Chondrocyte (in vitro differentiated cells): ENCODE measurements at regions not wholly inside any gene's neighbourhood (a gene's known extent, or its start where the extent isn't known, plus 50 kb on each side); places are given as distances from the start of the nearest gene placed in this dataset.

Source experiments
- DNase-seq: peaks from one replicate; pipeline ENCODE4 v3.0.0; 2021; ENCODE audit warnings: mixed read lengths, low spot score
- H3K27ac Mint-ChIP-seq: one replicate; pipeline ENCODE4 v1.8.0; 2021; ENCODE audit warnings: mild to moderate bottlenecking, moderate library complexity, mixed read lengths; ENCODE audit not compliant: unreplicated experiment
- H3K27me3 Mint-ChIP-seq: 2 replicates; pipeline ENCODE4 v1.8.0; 2021; ENCODE audit warnings: low read depth, mixed read lengths
- H3K36me3 Mint-ChIP-seq: 2 replicates; pipeline ENCODE4 v1.8.0; 2021; ENCODE audit warnings: low read depth, mixed read lengths
- H3K4me1 Mint-ChIP-seq: 2 replicates; pipeline ENCODE4 v1.8.0; 2021; ENCODE audit warnings: low read depth, mild to moderate bottlenecking, mixed read lengths
- H3K4me3 Mint-ChIP-seq: one replicate; pipeline ENCODE4 v1.8.0; 2021; ENCODE audit warnings: mild to moderate bottlenecking, moderate library complexity, mixed read lengths; ENCODE audit not compliant: unreplicated experiment
- H3K9me3 Mint-ChIP-seq: 2 replicates; pipeline ENCODE4 v1.8.0; 2021; ENCODE audit warnings: low read depth, mixed read lengths
- TF ChIP-seq, protein P1 (sequence below): fragments of 200-600 bp; sonication (generic); IDR thresholded peaks from 2 replicates; pipeline ENCODE4 v1.5.0; 2021; ENCODE audit warnings: antibody characterized with exemption, mild to moderate bottlenecking, moderate library complexity

DNA sequence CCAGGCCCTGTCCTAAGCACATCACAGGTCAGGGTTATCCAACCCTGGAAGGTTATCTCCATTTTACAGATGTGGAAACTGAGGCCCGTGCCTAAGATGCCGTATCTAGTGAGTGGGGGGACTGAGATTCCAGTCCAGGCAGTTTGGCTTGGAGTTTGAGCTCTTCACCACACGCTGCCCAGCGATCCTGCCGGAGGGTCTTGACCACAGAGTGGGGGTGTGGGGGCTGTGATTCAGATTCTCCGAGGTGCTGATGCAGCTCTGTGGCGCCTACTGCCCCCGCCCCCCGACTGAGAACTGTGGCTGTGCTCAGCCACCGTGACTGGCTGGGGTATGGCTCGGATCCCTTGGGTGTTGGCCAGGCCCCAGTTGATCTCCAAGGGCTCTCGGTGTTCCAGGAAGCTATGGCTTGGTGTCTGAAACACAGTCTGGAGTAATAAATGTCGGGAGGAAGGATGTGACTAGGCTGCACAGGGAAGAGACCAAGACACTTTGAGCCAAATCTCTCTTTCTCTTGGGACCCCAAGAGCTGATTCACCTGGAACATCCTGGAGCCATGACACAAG, 60.6 kb upstream of the RASD2 start:
- Mint-ChIP-seq H3K27me3 (peaks cover 4% of the 10 kb centered on the region), H3K36me3 (no peaks in the 10 kb centered on the region), H3K9me3 (peaks cover 3% of the 10 kb centered on the region), H3K4me1 (peaks cover 16% of the 10 kb centered on the region), H3K27ac (no peak overlapping the region), H3K4me3 (no peak overlapping the region)
- no peak for DNase-seq
- TF ChIP-seq, protein P1, sequence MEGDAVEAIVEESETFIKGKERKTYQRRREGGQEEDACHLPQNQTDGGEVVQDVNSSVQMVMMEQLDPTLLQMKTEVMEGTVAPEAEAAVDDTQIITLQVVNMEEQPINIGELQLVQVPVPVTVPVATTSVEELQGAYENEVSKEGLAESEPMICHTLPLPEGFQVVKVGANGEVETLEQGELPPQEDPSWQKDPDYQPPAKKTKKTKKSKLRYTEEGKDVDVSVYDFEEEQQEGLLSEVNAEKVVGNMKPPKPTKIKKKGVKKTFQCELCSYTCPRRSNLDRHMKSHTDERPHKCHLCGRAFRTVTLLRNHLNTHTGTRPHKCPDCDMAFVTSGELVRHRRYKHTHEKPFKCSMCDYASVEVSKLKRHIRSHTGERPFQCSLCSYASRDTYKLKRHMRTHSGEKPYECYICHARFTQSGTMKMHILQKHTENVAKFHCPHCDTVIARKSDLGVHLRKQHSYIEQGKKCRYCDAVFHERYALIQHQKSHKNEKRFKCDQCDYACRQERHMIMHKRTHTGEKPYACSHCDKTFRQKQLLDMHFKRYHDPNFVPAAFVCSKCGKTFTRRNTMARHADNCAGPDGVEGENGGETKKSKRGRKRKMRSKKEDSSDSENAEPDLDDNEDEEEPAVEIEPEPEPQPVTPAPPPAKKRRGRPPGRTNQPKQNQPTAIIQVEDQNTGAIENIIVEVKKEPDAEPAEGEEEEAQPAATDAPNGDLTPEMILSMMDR, result no peak

- Mint-ChIP-seq H3K4me1 (peaks cover 16% of the 10 kb centered on the region), H3K27me3 (peaks cover 6% of the 10 kb centered on the region), H3K36me3 (no peaks in the 10 kb centered on the region), H3K9me3 (peaks cover 3% of the 10 kb centered on the region), H3K27ac (no peak overlapping the region), H3K4me3 (no peak overlapping the region)
- DNase-seq, result peak; percentile 58
- TF ChIP-seq, protein P1, result no peak
These were observed 59.7 kb upstream of the RASD2 start for GRCh38 chr22:35480627-35481550.

DNA sequence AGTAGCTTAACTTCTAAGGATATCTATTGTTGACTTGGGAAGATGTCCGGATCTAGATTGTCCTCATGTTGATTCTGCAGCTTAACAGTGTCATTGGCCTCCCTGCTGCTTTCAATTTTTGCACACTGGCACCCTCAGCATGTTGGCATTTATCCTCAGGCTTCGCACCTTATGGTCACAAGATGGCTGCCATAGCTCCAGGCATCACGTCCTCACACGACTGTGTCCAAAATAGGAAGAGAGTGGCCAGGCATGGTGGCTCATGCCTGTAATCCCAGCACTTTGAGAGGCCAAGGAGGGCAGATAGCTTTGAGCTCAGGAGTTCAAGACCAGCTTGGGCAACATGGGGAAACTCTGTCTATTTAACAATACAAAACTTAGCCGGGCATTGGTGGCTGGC, 58.3 kb upstream of the RASD2 start:
- Mint-ChIP-seq H3K9me3 (peaks cover 3% of the 10 kb centered on the region), H3K4me3 (no peak overlapping the region), H3K27ac (no peak overlapping the region), H3K36me3 (no peaks in the 10 kb centered on the region), H3K4me1 (peaks cover 16% of the 10 kb centered on the region), H3K27me3 (peaks cover 11% of the 10 kb centered on the region)
- TF ChIP-seq, protein P1, result no peak
- DNase-seq, result peak; percentile 19

DNA sequence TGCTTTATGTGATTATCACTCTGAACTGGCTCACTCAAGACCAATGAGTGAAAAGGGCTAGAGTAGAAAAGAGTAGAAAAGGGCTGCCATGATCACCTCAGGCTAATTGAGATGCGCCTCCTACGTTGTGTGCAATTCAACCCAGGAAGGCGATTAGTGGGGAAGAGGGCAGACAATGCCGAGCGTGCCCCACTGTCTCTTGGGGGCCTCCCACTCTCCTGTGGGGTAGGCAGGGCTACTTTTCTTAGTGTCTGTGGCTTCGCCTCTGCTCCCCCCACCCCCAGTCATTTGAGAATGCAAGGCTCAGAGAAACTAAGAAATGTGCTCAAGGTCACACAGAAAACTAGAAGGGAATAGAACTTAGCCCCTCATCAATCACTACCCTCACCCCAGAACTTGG, 57.7 kb upstream of the RASD2 start:
- Mint-ChIP-seq H3K4me1 (peaks cover 14% of the 10 kb centered on the region), H3K27me3 (peaks cover 11% of the 10 kb centered on the region), H3K9me3 (peaks cover 3% of the 10 kb centered on the region)

DNA sequence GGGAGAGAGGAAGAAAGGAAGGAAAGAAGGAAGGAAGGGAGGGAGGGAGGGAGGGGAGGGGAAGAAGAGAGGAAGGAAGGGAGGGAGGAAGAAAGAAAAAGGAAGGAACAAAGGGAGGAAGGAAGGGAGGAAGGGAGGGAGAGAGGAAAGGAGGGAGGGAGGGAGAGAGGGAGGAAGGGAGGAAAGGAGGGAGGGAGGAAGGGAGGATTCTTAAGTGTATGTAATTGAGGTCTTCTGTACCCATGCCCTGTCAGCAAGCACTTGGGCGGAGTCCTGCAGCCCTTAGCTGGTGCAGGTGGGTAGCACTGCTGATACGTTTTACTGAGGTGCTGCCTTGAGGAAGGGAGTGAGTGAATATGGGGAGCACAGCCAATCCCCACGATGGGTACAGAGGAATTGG, 56.9 kb upstream of the RASD2 start:
- H3K4me3 Mint-ChIP-seq, result no peak overlapping the region
- DNase-seq, result peak; percentile 30
- H3K27ac Mint-ChIP-seq, result no peak overlapping the region
- H3K4me1 Mint-ChIP-seq, result peaks cover 12% of the 10 kb centered on the region
- TF ChIP-seq, protein P1, result no peak
- H3K36me3 Mint-ChIP-seq, result no peaks in the 10 kb centered on the region
- H3K9me3 Mint-ChIP-seq, result peaks cover 3% of the 10 kb centered on the region
- peaks cover 15% of the 10 kb centered on the region for H3K27me3 Mint-ChIP-seq

More for the DNA sequence above, 57.7 kb upstream of the RASD2 start:
- H3K27ac Mint-ChIP-seq, result no peak overlapping the region
- TF ChIP-seq, protein P1, result no peak
- H3K36me3 Mint-ChIP-seq, result no peaks in the 10 kb centered on the region
- DNase-seq, result peak; percentile 5
- H3K4me3 Mint-ChIP-seq, result no peak overlapping the region
